HUES6 (cell line): ENCODE measurements at regions not wholly inside any gene's neighbourhood (a gene's known extent, or its start where the extent isn't known, plus 50 kb on each side); places are given as distances from the start of the nearest gene placed in this dataset.

ENCODE experiments used
- H3K27ac ChIP-seq: 2 replicates; pipeline ENCODE4 v1.7.0; 2013; ENCODE audit warnings: low read depth, mild to moderate bottlenecking, low read length, inconsistent platforms
- H3K27me3 ChIP-seq: 2 replicates; pipeline ENCODE4 v1.6.1; 2013; ENCODE audit warnings: low read length; ENCODE audit not compliant: control insufficient read depth, insufficient read depth
- H3K36me3 ChIP-seq: 2 replicates; pipeline ENCODE4 v1.6.1; 2013; ENCODE audit warnings: low read length; ENCODE audit not compliant: control insufficient read depth, insufficient read depth
- H3K4me1 ChIP-seq: 2 replicates; pipeline ENCODE4 v1.6.1; 2013; ENCODE audit warnings: low read length; ENCODE audit not compliant: control insufficient read depth, insufficient read depth
- H3K4me3 ChIP-seq: 2 replicates; pipeline ENCODE4 v1.5.1; 2013; ENCODE audit warnings: low read depth, low read length
- H3K9ac ChIP-seq: one replicate; pipeline ENCODE4 v1.6.1; 2013; ENCODE audit warnings: mild to moderate bottlenecking, low read length
- H3K9me3 ChIP-seq: 2 replicates; pipeline ENCODE4 v1.6.1; 2013; ENCODE audit warnings: low read depth, low read length; ENCODE audit not compliant: control insufficient read depth, insufficient read depth

DNA sequence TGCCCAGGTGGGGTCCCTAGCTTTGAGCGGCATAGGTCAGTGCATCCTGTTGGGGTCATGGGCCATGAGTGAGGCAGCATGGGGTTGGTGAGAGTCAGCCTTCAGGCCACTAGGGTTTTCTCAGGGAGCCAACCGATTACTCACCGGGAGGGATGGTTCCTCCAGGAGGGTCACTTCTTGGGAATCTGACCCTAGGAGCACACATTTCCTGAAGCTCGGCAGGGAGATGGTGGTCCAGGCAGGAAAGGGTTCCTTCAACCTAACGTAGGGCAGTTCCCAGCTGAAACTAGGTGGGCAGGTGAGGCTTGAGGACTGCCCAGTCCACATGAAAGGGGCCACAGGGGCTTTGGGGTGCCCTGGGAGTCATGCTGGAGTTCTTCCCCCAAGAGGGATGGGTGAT lies 218.0 kb downstream of the UBE3A start:
- Histone ChIP-seq H3K27me3 (no peaks in the 10 kb centered on the region), H3K4me3 (no peak overlapping the region), H3K27ac (no peak overlapping the region), H3K9me3 (peaks cover 97% of the 10 kb centered on the region), H3K4me1 (no peaks in the 10 kb centered on the region), H3K36me3 (no peaks in the 10 kb centered on the region), H3K9ac (no peak overlapping the region)

DNA sequence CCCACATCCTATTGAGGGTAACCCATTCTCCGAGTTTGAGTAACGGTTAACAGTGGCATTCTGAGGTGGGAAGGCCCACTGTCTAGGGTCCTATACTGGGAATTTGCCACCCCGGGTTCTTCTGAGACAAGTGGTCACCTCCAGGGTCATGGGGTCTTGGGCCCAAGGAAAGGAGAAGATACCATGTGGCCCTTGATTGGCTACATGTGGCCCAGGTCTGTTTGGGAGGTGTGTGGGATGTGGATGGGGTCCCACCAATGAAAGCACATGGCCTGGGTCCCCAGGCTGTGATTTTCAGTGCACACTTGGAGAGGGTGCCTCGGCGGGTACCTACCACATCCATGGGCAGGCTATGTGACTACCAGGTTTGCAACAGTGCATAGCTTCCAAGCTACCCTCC lies 214.4 kb downstream of the UBE3A start:
- H3K9me3 ChIP-seq, result peaks cover 93% of the 10 kb centered on the region
- no peak overlapping the region for H3K4me3 ChIP-seq
- no peaks in the 10 kb centered on the region for H3K4me1 ChIP-seq
- H3K36me3 ChIP-seq, result no peaks in the 10 kb centered on the region
- H3K27ac ChIP-seq, result no peak overlapping the region
- H3K9ac ChIP-seq, result no peak overlapping the region
- H3K27me3 ChIP-seq, result no peaks in the 10 kb centered on the region

DNA sequence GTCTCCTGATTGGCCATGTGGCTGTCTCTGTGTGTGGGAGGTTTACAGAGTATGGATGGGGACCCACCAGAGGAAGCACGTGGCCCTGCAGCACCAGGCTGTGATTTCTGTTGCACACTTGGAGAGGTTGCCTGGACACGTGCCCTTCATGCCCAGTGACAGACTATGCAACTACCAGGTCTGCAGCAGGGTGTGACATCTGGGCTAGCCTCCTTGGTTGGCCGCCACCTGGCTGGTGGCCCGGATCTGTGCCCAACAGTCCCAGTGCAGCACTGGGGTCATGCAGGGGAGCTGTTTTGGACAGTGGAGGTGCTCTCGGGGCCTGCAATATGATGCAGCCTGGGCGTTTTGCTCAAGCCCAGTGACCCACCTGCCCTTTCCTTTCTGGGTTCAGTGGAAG lies 212.5 kb downstream of the UBE3A start:
- peaks cover 93% of the 10 kb centered on the region for H3K9me3 ChIP-seq
- H3K4me1 ChIP-seq, result no peaks in the 10 kb centered on the region
- no peak overlapping the region for H3K4me3 ChIP-seq
- no peaks in the 10 kb centered on the region for H3K36me3 ChIP-seq
- no peaks in the 10 kb centered on the region for H3K27me3 ChIP-seq
- H3K27ac ChIP-seq, result no peak overlapping the region
- H3K9ac ChIP-seq, result no peak overlapping the region

DNA sequence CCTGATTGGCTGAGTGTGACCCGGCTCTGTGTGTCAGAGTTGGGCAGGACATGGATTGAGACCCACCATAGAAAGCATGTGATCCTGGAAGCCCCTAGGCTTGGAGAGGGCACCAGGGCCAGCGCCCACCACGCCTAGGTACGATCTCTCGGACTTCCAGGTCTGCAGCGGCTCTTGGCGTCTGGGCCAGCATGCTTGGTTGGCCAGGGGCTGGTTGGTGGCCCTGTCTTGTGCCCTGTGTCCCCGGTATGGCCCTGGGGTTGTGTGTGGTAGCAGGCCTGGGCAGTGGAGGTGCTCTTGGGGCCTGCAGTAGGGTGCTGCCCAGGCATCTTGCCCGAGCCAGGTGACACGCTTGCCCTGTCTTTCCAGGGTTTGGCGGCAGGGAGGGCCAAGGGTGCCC lies 210.6 kb downstream of the UBE3A start:
- Histone ChIP-seq H3K4me1 (no peaks in the 10 kb centered on the region), H3K9me3 (peaks cover 93% of the 10 kb centered on the region), H3K27me3 (no peaks in the 10 kb centered on the region), H3K36me3 (no peaks in the 10 kb centered on the region), H3K27ac (no peak overlapping the region), H3K9ac (no peak overlapping the region), H3K4me3 (no peak overlapping the region)

DNA sequence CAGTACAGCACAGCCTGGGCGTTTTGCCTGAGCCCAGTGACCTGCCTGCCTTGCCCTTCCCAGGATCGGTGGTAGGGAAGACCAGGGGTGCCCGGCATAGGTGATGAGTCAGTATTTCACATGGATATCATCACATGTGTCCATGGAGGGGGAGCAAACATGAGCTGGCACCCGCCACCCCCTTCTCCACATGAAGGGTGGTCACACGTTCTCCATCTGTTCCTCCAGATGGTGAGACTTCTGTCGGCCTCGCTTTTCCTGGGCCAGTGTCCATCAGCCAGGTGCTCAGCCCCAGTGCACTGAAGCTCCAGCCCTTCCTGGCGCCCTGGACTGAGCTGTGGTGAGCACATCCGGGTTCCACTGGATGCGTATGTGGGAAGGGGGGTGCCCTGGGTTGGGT lies 208.4 kb downstream of the UBE3A start:
- H3K36me3 ChIP-seq, result no peaks in the 10 kb centered on the region
- H3K4me1 ChIP-seq, result no peaks in the 10 kb centered on the region
- no peaks in the 10 kb centered on the region for H3K27me3 ChIP-seq
- peaks cover 96% of the 10 kb centered on the region for H3K9me3 ChIP-seq
- no peak overlapping the region for H3K4me3 ChIP-seq
- H3K9ac ChIP-seq, result no peak overlapping the region
- H3K27ac ChIP-seq, result no peak overlapping the region

DNA sequence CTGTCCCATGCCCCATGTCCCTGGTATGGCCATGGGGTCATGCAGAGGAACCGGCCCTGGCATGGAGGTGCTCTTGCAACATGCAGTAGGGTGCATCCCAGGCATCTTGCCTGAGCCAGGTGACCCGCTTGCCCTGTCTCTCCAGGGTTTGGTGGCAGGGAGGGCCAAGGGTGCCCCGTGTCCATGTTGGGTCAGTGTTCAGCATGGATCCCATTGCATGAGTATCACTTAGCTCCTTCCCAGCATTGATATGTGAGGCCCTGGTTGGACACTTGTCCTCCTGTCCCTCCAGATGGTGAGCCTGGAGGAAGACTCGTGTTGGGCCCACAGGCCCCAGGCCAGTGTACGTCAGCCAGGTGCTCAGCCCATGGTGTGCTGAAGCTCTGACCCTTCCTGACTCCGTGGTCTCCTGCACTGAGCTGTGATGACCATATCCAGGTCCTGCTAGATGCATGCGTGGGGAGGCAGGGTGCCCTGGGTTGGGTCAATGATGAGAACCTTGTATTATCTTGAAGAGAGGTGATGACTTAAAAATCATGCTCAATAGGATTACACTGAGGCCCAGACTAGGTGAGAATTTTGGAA lies 205.0 kb downstream of the UBE3A start:
- no peak overlapping the region for H3K4me3 ChIP-seq
- H3K9ac ChIP-seq, result no peak overlapping the region
- H3K27me3 ChIP-seq, result no peaks in the 10 kb centered on the region
- peaks cover 96% of the 10 kb centered on the region for H3K9me3 ChIP-seq
- no peaks in the 10 kb centered on the region for H3K36me3 ChIP-seq
- no peak overlapping the region for H3K27ac ChIP-seq
- H3K4me1 ChIP-seq, result no peaks in the 10 kb centered on the region

DNA sequence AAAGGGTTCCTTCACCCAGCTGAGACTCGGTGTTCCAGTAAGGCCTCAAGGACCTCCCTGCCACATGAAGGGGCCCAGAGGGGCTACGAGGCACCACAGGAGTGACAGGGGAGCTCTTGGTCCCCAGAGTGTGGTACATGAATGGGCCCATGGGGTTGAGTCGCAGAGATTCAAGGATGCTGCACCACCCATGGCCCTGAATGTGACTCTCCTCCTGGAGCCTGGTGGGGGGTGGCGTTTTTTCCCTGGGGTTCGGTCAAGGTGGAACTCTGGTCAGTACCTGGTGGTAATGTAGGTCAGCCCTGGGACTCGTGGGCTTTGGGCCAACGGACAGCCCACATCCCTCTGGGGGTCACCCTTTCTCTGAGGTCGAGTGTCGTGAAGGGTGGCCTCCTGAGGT lies 204.0 kb downstream of the UBE3A start:
- H3K36me3 ChIP-seq, result no peaks in the 10 kb centered on the region
- H3K4me1 ChIP-seq, result no peaks in the 10 kb centered on the region
- no peak overlapping the region for H3K27ac ChIP-seq
- peaks cover 96% of the 10 kb centered on the region for H3K9me3 ChIP-seq
- H3K27me3 ChIP-seq, result no peaks in the 10 kb centered on the region
- H3K9ac ChIP-seq, result no peak overlapping the region
- no peak overlapping the region for H3K4me3 ChIP-seq

DNA sequence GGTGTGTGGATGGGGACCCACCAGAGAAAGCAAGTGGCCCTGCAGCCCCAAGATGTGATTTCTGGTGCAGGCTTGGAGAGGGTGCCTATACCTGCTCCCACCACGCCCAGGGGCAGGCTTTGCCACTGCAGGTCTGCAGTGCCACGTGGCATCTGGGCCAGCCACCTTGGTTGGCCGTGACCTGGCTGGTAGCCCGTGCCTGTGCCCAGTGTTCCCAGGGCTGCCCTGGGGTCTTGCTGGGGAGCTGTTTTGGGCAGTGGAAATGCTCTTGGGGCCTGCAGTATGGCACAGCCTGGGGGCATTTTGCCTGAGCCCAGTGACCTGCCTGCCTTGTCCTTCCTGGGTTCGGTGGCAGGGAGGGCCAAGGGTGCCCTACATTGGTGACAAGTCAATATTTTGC lies 203.4 kb downstream of the UBE3A start:
- Histone ChIP-seq H3K27me3 (no peaks in the 10 kb centered on the region), H3K9ac (no peak overlapping the region), H3K27ac (no peak overlapping the region), H3K9me3 (peaks cover 96% of the 10 kb centered on the region), H3K4me1 (no peaks in the 10 kb centered on the region), H3K4me3 (no peak overlapping the region), H3K36me3 (no peaks in the 10 kb centered on the region)

DNA sequence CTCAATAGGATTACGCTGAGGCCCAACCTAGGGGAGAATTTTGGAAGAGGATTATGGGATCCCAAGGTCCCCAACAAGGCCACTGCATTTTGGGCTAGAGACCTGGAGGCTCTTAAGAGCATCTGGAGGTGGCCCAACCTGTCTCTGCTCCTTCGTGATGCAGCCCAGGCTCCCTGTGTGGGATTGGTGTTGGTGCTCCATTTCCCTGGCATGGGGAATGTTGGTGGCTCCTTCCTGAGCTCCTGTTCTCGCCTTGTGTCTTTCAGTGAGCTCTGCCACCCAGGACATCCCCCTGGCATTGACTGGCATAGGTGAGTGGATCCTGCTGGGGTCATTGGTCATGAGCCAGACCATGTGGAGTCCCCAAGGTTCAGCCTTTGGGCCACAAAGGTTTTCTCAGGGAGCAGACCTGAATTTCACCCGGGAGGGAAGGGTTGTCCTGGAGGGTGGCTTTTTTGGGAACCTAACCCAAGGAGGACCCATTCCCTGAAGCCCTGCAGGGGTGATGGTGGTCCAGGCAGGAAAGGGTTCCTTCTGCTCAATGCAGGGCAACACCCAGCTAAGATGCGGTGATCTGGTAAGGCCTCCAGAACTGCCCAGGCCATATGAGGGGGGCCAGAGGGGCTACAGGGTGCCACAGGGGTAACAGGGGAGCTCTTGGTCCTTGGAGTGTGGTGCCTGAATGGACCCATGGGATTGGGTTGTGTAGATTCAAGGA lies 202.5 kb downstream of the UBE3A start:
- Histone ChIP-seq H3K4me1 (no peaks in the 10 kb centered on the region), H3K9ac (no peak overlapping the region), H3K27me3 (no peaks in the 10 kb centered on the region), H3K4me3 (no peak overlapping the region), H3K27ac (no peak overlapping the region), H3K9me3 (peaks cover 97% of the 10 kb centered on the region), H3K36me3 (no peaks in the 10 kb centered on the region)

DNA sequence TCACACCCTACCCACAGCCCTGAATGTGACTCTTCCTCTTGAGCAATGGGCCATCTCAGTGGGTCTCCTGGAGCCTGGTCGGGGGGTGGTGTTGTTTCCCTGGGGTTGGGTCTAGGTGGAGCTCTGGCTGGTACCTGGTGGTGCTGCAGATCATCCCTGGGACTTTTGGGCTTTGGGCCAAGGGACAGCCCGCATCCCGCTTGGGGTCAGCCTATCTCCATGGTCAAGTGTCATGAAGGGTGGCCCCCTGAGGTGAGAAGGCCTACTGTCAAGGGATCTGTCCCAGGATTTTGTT lies 202.0 kb downstream of the UBE3A start:
- H3K36me3 ChIP-seq, result no peaks in the 10 kb centered on the region
- no peak overlapping the region for H3K27ac ChIP-seq
- H3K4me1 ChIP-seq, result no peaks in the 10 kb centered on the region
- no peak overlapping the region for H3K4me3 ChIP-seq
- no peaks in the 10 kb centered on the region for H3K27me3 ChIP-seq
- H3K9ac ChIP-seq, result no peak overlapping the region
- H3K9me3 ChIP-seq, result peaks cover 96% of the 10 kb centered on the region

DNA sequence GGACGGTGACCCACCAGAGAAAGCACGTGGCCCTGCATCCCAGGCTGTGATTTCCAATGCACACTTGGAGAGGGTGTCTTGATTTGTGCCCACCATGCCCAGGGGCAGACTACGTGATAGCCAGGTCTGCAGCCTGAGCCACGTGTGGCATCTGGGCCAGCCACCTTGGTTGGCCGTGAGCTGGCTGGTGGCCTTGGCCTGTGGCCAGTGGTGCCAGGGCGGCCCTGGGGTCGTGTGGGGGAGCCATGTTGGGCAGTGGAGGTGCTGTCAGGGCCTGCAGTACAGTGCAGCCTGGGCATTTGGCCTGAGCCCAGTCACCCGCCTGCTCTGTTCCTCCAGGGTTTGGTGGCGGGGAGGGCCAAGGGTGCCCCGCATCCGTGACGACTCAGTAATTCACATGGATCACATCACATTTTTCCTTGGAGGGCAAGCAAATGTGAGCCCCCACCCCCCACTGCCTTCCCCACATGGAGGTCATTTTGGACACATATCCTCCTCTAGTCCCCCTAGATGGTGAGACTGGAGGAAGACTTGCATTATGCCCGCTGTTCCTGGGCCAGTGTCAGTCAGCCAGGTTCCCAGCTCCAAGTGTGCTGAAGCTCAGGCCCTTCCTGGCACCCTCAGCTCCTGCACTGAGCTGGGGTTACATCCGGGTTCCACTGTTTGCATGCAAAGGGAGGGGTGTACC lies 201.4 kb downstream of the UBE3A start:
- Histone ChIP-seq H3K27ac (no peak overlapping the region), H3K4me3 (no peak overlapping the region), H3K9ac (no peak overlapping the region), H3K4me1 (no peaks in the 10 kb centered on the region), H3K36me3 (no peaks in the 10 kb centered on the region), H3K9me3 (peaks cover 96% of the 10 kb centered on the region), H3K27me3 (no peaks in the 10 kb centered on the region)
